Spleen (tissue), 7 donors: ENCODE measurements at regions not wholly inside any gene's neighbourhood (a gene's known extent, or its start where the extent isn't known, plus 50 kb on each side); places are given as distances from the start of the nearest gene placed in this dataset.

Experiments used
- POLR2A ChIP-seq, 3 donors: fragments of 450-650 bp; IDR thresholded peaks; one replicate each; pipeline ENCODE4 v1.5.1; 2017; ENCODE audit warnings: antibody characterized with exemption in 3 of 3, mild to moderate bottlenecking in 1 of 3
- POLR2AphosphoS5 ChIP-seq, 3 donors: sonication (generic); formaldehyde crosslinking; IDR thresholded peaks; one replicate each; pipeline ENCODE4 v1.5.1; 2017; ENCODE audit warnings: antibody characterized with exemption in 3 of 3
- TF ChIP-seq, protein P1 (sequence below), 11 experiments: fragments of 200-600 bp in 7 of 11; fragments of 450-650 bp in 4 of 11; sonication (generic) in 4 of 11; IDR thresholded peaks in 8 of 11; conservative IDR thresholded peaks in 3 of 11; 1 replicate in 7 of 11; 2 replicates in 4 of 11; pipeline versions ENCODE4 v1.4.0 to v1.8.0; 2016 to 2021; ENCODE audit warnings: antibody characterized with exemption in 11 of 11, inconsistent platforms in 4 of 11, mild to moderate bottlenecking in 1 of 11
- donor health status: DM: no; HTN: no; CAD: no; lungs with moderate emphysema.
- donor health status: DM: no; HTN: no; CAD: no.
- donor health status: DM: no; HTN: no; CAD: no.

DNA sequence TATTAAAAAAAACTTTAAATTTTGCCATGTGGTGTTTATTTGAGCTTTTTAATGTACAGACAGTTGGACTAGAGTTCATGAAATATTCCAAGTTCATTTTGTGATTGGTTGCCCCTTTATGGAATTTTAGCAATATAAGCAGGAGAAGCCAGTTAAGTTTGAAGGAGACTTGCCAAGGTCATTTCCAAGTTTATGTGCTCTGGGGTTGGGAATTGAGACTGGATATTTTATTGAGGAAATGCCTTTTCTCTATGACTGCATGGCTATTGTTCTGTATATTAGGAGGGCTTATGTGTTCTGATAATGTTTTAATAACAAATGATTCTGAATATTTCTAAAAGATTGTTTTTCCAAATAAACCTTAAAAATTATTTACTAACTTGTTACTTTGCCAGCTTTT, 67.0 kb upstream of the TCF4 start:
- TF ChIP-seq, protein P1, sequence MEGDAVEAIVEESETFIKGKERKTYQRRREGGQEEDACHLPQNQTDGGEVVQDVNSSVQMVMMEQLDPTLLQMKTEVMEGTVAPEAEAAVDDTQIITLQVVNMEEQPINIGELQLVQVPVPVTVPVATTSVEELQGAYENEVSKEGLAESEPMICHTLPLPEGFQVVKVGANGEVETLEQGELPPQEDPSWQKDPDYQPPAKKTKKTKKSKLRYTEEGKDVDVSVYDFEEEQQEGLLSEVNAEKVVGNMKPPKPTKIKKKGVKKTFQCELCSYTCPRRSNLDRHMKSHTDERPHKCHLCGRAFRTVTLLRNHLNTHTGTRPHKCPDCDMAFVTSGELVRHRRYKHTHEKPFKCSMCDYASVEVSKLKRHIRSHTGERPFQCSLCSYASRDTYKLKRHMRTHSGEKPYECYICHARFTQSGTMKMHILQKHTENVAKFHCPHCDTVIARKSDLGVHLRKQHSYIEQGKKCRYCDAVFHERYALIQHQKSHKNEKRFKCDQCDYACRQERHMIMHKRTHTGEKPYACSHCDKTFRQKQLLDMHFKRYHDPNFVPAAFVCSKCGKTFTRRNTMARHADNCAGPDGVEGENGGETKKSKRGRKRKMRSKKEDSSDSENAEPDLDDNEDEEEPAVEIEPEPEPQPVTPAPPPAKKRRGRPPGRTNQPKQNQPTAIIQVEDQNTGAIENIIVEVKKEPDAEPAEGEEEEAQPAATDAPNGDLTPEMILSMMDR (IDR thresholded peaks at IDR 0.05 in 8 of 11, conservative IDR thresholded peaks at IDR 0.05 in 3 of 11) = no peak
- TF ChIP-seq POLR2A (IDR thresholded peaks at IDR 0.05) (no peak), POLR2AphosphoS5 (IDR thresholded peaks at IDR 0.05) (no peak)
